HL-60 (cell line): ENCODE measurements at regions not wholly inside any gene's neighbourhood (a gene's known extent, or its start where the extent isn't known, plus 50 kb on each side); places are given as distances from the start of the nearest gene placed in this dataset.

Experiments
- CTCF ChIP-seq: IDR thresholded peaks from one replicate; pipeline ENCODE4 v1.5.1; 2011; ENCODE audit warnings: low read length, control low read depth, inconsistent platforms; ENCODE audit not compliant: insufficient read depth
- POLR2AphosphoS5 ChIP-seq: IDR thresholded peaks from 2 replicates; pipeline ENCODE4 v1.6.1; 2012; ENCODE audit warnings: low read depth

GRCh38 chr4:158968961-158969360 lies 133.9 kb upstream of the RAPGEF2 start:
- no peak for TF ChIP-seq CTCF
- no peak for TF ChIP-seq POLR2AphosphoS5
